ENCODE measurements at regions not wholly inside any gene's neighbourhood (a gene's known extent, or its start where the extent isn't known, plus 50 kb on each side); places are given as distances from the start of the nearest gene placed in this dataset.

GRCh38 chr2:35562488-35562887, 793.1 kb upstream of the CRIM1 start:
- Histone ChIP-seq H3K36me3 (no peaks in the 10 kb centered on the region), H3K27me3 (no peaks in the 10 kb centered on the region), H3K4me1 (no peaks in the 10 kb centered on the region), H3K9me3 (peaks cover 0 to 3% (median 0%) of the 10 kb centered on the region in 11 donors), H3K27ac (no peak overlapping the region), H3K4me3 (no peak overlapping the region)
- WGBS, 2 donors, result 84 to 91% methylated on average over 2 of the region's 2 CpGs
- intact Hi-C loops (cut with DNase I), result no loop called here
- ATAC-seq, result no peak
- DNase-seq, result no peak
- no peak for TF ChIP-seq CTCF (IDR thresholded peaks at IDR 0.05)

GRCh38 chr2:35548171-35548570, 807.4 kb upstream of the CRIM1 start:
- no peaks in the 10 kb centered on the region for H3K27me3 ChIP-seq
- 47 to 54% methylated on average over 1 of the region's 1 CpG for WGBS, 2 donors
- H3K4me1 ChIP-seq, result no peaks in the 10 kb centered on the region
- no peaks in the 10 kb centered on the region for H3K36me3 ChIP-seq
- H3K27ac ChIP-seq, result no peak overlapping the region
- ATAC-seq (no peak), DNase-seq (no peak)
- intact Hi-C loops (cut with DNase I), result no loop called here
- no peaks in the 10 kb centered on the region for H3K9me3 ChIP-seq
- H3K4me3 ChIP-seq, result no peak overlapping the region
- no peak for TF ChIP-seq CTCF (IDR thresholded peaks at IDR 0.05)

GRCh38 chr2:35545301-35545700, 810.3 kb upstream of the CRIM1 start:
- TF ChIP-seq CTCF (IDR thresholded peaks at IDR 0.05), result no peak
- H3K36me3 ChIP-seq, result no peaks in the 10 kb centered on the region

GRCh38 chr2:35538796-35539195, 816.8 kb upstream of the CRIM1 start:
- Histone ChIP-seq H3K27me3 (no peaks in the 10 kb centered on the region), H3K4me3 (no peak overlapping the region), H3K9me3 (peaks cover 0 to 5% (median 0%) of the 10 kb centered on the region in 11 donors), H3K27ac (no peak overlapping the region), H3K4me1 (no peaks in the 10 kb centered on the region), H3K36me3 (no peaks in the 10 kb centered on the region)
- intact Hi-C loops (cut with DNase I), result no loop called here
- ATAC-seq, result no peak
- 71 to 80% methylated on average over 3 of the region's 3 CpGs for WGBS, 2 donors
- no peak for DNase-seq
- TF ChIP-seq CTCF (IDR thresholded peaks at IDR 0.05), result no peak

More at GRCh38 chr2:35545301-35545700, 810.3 kb upstream of the CRIM1 start:
- Histone ChIP-seq H3K27ac (no peak overlapping the region), H3K4me3 (no peak overlapping the region), H3K9me3 (no peaks in the 10 kb centered on the region), H3K27me3 (no peaks in the 10 kb centered on the region), H3K4me1 (no peaks in the 10 kb centered on the region)
- 79 to 80% methylated on average over 6 of the region's 6 CpGs for WGBS, 2 donors
- intact Hi-C loops (cut with DNase I), result no loop called here
- no peak for ATAC-seq
- DNase-seq, result no peak

Data from heart right ventricle (tissue), 16 donors.